ENCODE measurements at regions not wholly inside any gene's neighbourhood (a gene's known extent, or its start where the extent isn't known, plus 50 kb on each side); places are given as distances from the start of the nearest gene placed in this dataset.

- in situ Hi-C loops (cut with HindIII; ENCODE audit: low sequenced_read_pairs): no loop called here
- H3K4me3 ChIP-seq (ENCODE audit: low read depth, low read length): no peak overlapping the region
- no peak for TF ChIP-seq CTCF (IDR thresholded peaks at IDR 0.05; ENCODE audit: low read depth, low read length, missing control alignments)
- no peak for DNase-seq (ENCODE audit: low read depth)
Measured at GRCh38 chr5:74332682-74333081, 307.8 kb downstream of the ENC1 start.

- in situ Hi-C loops (cut with HindIII; ENCODE audit: low sequenced_read_pairs): no loop called here
Measured at GRCh38 chr5:74332006-74332405, 308.5 kb downstream of the ENC1 start.

GRCh38 chr5:74328221-74328630, 312.3 kb downstream of the ENC1 start:
- no peak overlapping the region for H3K4me3 ChIP-seq (ENCODE audit: low read depth, low read length)
- no peak for DNase-seq (ENCODE audit: low read depth)
- TF ChIP-seq CTCF (IDR thresholded peaks at IDR 0.05; ENCODE audit: low read depth, low read length, missing control alignments): no peak
- in situ Hi-C loops (cut with HindIII; ENCODE audit: low sequenced_read_pairs): no loop called here

More at GRCh38 chr5:74332006-74332405, 308.5 kb downstream of the ENC1 start:
- no peak for TF ChIP-seq CTCF (IDR thresholded peaks at IDR 0.05; ENCODE audit: low read depth, low read length, missing control alignments)
- no peak for DNase-seq (ENCODE audit: low read depth)
- no peak overlapping the region for H3K4me3 ChIP-seq (ENCODE audit: low read depth, low read length)

DNA sequence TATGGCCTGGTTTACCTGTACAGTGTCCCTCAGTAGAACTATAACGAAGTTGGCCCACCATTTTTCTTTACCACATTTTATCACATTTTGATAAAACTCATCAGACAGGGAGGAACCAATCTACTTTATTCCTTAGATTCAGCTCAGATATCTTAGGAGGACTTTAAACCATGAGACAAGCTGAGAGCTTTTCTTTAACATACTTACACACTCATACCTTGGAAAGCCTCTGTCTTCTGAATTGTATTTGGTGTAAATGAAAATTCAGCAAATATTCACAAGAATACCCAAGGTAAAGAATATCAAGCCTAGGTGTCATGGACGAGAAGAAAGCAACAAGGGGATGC, 313.2 kb downstream of the ENC1 start:
- in situ Hi-C loops (cut with HindIII; ENCODE audit: low sequenced_read_pairs): no loop called here
- no peak for TF ChIP-seq CTCF (IDR thresholded peaks at IDR 0.05; ENCODE audit: low read depth, low read length, missing control alignments)
- H3K4me3 ChIP-seq (ENCODE audit: low read depth, low read length): no peak overlapping the region
- no peak for DNase-seq (ENCODE audit: low read depth)

DNA sequence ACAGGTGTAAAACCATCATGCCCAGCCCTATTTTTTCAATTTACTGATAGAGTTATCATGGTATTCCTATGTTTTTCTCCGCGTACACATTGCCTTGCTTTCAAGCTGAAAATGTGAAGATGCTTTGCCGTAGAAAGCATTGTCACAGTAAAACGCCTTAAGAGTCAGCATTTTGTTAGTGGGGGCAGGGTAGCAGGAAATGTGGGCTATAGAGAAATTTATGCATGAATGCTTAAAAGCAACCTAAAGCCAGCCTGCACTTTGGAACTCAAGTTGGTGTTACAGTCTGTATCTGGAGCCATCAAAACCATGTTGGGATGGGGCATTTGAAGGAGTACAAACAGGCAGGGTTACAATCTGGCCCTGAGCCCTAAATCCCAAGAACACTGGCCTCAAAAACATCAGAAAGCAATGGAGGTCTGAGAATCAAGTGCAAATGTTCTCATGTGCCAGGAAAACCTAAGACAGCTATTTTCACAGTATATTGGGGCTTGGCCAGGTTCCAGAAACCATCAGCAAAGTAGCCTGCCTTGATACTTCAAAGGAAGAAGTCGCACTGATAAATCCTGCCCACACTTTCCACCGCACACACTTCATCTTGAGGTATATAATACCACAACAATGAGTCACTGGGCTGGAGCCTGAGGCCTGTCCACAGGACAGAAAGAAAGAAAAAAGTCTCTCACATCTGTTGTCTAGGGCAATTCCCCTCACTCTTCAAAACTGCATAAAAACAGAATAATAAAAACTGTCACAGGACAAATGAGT, 313.8 kb downstream of the ENC1 start:
- TF ChIP-seq CTCF (IDR thresholded peaks at IDR 0.05; ENCODE audit: low read depth, low read length, missing control alignments): no peak
- DNase-seq (ENCODE audit: low read depth): peak; percentile 100
- H3K4me3 ChIP-seq (ENCODE audit: low read depth, low read length): no peak overlapping the region
- in situ Hi-C loops (cut with HindIII; ENCODE audit: low sequenced_read_pairs): no loop called here

GRCh38 chr5:74325866-74326265, 314.7 kb downstream of the ENC1 start:
- in situ Hi-C loops (cut with HindIII; ENCODE audit: low sequenced_read_pairs): no loop called here
- H3K4me3 ChIP-seq (ENCODE audit: low read depth, low read length): no peak overlapping the region
- no peak for TF ChIP-seq CTCF (IDR thresholded peaks at IDR 0.05; ENCODE audit: low read depth, low read length, missing control alignments)
- no peak for DNase-seq (ENCODE audit: low read depth)
